ENCODE measurements at regions not wholly inside any gene's neighbourhood (a gene's known extent, or its start where the extent isn't known, plus 50 kb on each side); places are given as distances from the start of the nearest gene placed in this dataset.

DNA sequence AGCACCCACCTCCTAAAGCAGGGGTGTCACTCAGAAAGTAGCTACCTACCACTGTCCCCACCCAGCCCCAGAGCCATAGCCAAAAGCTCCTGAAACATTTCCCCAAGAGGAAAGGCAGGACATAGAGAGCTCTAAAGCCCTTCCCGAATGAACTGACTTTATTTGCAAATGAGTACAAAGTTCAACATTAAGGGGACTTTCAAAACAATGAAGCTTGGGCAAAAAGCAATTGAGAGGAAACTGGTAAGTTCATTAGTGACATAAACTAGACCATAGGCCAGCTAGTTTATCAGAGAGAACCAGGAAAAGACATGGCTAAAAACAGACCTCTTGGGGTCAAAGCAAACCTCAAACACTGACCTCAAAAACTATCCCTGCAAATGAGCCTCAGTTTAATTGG, 72.7 kb downstream of the IGLL5 start:
- in situ Hi-C loops (cut with HindIII; ENCODE audit: low pct_unique_long_range_greater_than_20kb, low sequenced_read_pairs) (no loop called here), intact Hi-C loops (cut with micrococcal nuclease; ENCODE audit: unreplicated experiment) (no loop called here)
- TF ChIP-seq, protein P1, sequence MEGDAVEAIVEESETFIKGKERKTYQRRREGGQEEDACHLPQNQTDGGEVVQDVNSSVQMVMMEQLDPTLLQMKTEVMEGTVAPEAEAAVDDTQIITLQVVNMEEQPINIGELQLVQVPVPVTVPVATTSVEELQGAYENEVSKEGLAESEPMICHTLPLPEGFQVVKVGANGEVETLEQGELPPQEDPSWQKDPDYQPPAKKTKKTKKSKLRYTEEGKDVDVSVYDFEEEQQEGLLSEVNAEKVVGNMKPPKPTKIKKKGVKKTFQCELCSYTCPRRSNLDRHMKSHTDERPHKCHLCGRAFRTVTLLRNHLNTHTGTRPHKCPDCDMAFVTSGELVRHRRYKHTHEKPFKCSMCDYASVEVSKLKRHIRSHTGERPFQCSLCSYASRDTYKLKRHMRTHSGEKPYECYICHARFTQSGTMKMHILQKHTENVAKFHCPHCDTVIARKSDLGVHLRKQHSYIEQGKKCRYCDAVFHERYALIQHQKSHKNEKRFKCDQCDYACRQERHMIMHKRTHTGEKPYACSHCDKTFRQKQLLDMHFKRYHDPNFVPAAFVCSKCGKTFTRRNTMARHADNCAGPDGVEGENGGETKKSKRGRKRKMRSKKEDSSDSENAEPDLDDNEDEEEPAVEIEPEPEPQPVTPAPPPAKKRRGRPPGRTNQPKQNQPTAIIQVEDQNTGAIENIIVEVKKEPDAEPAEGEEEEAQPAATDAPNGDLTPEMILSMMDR (IDR thresholded peaks at IDR 0.05): no peak
- TF ChIP-seq TCF7L2 (IDR thresholded peaks at IDR 0.05; ENCODE audit: low read depth, low read length) (no peak), POLR2AphosphoS5 (IDR thresholded peaks at IDR 0.05; ENCODE audit: low read depth, low read length) (no peak), SIN3A (IDR thresholded peaks at IDR 0.05; ENCODE audit: borderline replicate concordance, insufficient read depth, low read depth, low read length) (no peak)
- TF ChIP-seq, protein P2, sequence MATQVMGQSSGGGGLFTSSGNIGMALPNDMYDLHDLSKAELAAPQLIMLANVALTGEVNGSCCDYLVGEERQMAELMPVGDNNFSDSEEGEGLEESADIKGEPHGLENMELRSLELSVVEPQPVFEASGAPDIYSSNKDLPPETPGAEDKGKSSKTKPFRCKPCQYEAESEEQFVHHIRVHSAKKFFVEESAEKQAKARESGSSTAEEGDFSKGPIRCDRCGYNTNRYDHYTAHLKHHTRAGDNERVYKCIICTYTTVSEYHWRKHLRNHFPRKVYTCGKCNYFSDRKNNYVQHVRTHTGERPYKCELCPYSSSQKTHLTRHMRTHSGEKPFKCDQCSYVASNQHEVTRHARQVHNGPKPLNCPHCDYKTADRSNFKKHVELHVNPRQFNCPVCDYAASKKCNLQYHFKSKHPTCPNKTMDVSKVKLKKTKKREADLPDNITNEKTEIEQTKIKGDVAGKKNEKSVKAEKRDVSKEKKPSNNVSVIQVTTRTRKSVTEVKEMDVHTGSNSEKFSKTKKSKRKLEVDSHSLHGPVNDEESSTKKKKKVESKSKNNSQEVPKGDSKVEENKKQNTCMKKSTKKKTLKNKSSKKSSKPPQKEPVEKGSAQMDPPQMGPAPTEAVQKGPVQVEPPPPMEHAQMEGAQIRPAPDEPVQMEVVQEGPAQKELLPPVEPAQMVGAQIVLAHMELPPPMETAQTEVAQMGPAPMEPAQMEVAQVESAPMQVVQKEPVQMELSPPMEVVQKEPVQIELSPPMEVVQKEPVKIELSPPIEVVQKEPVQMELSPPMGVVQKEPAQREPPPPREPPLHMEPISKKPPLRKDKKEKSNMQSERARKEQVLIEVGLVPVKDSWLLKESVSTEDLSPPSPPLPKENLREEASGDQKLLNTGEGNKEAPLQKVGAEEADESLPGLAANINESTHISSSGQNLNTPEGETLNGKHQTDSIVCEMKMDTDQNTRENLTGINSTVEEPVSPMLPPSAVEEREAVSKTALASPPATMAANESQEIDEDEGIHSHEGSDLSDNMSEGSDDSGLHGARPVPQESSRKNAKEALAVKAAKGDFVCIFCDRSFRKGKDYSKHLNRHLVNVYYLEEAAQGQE (IDR thresholded peaks at IDR 0.05; ENCODE audit: insufficient read depth in 1 of 2, low read depth in 2 of 2, low read length in 1 of 2): no peak
- Histone ChIP-seq H3K9me3 (ENCODE audit: control insufficient read depth, insufficient read depth, low read depth, low read length) (no peaks in the 10 kb centered on the region), H3K27ac (ENCODE audit: low read length) (no peak overlapping the region), H3K36me3 (ENCODE audit: control insufficient read depth, insufficient read depth, low read length) (no peaks in the 10 kb centered on the region), H3K27me3 (ENCODE audit: control insufficient read depth, insufficient read depth, low read length) (no peaks in the 10 kb centered on the region), H3K4me1 (ENCODE audit: control insufficient read depth, insufficient read depth, low read length) (no peaks in the 10 kb centered on the region), H3K4me3 (ENCODE audit: low read depth in 2 of 2, low read length in 2 of 2) (no peak overlapping the region)
- BruUV-seq (replicated peaks): no TSS peak
- no peak for DNase-seq (ENCODE audit: low read depth, low spot score)
- no peak for ATAC-seq
- ChIA-PET POLR2A (no interaction called here), CTCF (interaction anchor here (1.8 kb wide), 1 partner anchor 168 kb away, joined by 14 read pairs; no protein-coding TSS in a partner anchor)

DNA sequence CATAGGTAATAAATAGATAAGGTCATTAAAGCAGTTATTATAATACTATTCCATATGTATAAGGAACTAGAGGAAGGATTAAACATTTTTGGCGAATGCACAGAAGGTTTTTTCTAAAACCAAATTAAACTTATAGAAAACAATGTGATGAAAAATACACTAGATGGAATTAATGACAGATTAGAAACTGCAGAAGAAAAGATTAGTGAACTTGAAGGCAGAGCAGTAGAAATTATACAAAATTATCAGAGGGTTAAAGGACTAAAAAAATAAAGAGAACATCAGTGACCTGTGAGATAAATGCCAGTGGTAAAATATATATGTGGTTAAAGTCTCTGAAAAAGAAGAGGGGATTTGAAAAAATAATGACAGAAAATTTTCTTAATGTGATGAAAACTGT, 74.0 kb downstream of the IGLL5 start:
- TF ChIP-seq POLR2AphosphoS5 (IDR thresholded peaks at IDR 0.05; ENCODE audit: low read depth, low read length): no peak
- TF ChIP-seq, protein P2 (IDR thresholded peaks at IDR 0.05; ENCODE audit: insufficient read depth in 1 of 2, low read depth in 2 of 2, low read length in 1 of 2): no peak
- TF ChIP-seq, protein P1 (IDR thresholded peaks at IDR 0.05): no peak
- TF ChIP-seq SIN3A (IDR thresholded peaks at IDR 0.05; ENCODE audit: borderline replicate concordance, insufficient read depth, low read depth, low read length): no peak
- no peak for TF ChIP-seq TCF7L2 (IDR thresholded peaks at IDR 0.05; ENCODE audit: low read depth, low read length)
- DNase-seq (ENCODE audit: low read depth, low spot score): no peak
- intact Hi-C loops (cut with micrococcal nuclease; ENCODE audit: unreplicated experiment): no loop called here
- CTCF ChIA-PET: interaction anchor here (0.6 kb wide), 1 partner anchor 211 kb away, joined by 4 read pairs; no protein-coding TSS in a partner anchor
- in situ Hi-C loops (cut with HindIII; ENCODE audit: low pct_unique_long_range_greater_than_20kb, low sequenced_read_pairs): no loop called here
- POLR2A ChIA-PET: no interaction called here
- no peaks in the 10 kb centered on the region for H3K36me3 ChIP-seq (ENCODE audit: control insufficient read depth, insufficient read depth, low read length)
- H3K27ac ChIP-seq (ENCODE audit: low read length): no peak overlapping the region
- no peaks in the 10 kb centered on the region for H3K27me3 ChIP-seq (ENCODE audit: control insufficient read depth, insufficient read depth, low read length)
- H3K9me3 ChIP-seq (ENCODE audit: control insufficient read depth, insufficient read depth, low read depth, low read length): no peaks in the 10 kb centered on the region
- H3K4me1 ChIP-seq (ENCODE audit: control insufficient read depth, insufficient read depth, low read length): no peaks in the 10 kb centered on the region
- H3K4me3 ChIP-seq (ENCODE audit: low read depth in 2 of 2, low read length in 2 of 2): no peak overlapping the region
- BruUV-seq (replicated peaks): no TSS peak
- ATAC-seq: no peak
